ENCODE measurements at regions not wholly inside any gene's neighbourhood (a gene's known extent, or its start where the extent isn't known, plus 50 kb on each side); places are given as distances from the start of the nearest gene placed in this dataset.
"Not testable (repeated sequence)": the region's sequence is repeated elsewhere in the genome, so short reads cannot be mapped to it uniquely, and the experiment has no call there.

DNA sequence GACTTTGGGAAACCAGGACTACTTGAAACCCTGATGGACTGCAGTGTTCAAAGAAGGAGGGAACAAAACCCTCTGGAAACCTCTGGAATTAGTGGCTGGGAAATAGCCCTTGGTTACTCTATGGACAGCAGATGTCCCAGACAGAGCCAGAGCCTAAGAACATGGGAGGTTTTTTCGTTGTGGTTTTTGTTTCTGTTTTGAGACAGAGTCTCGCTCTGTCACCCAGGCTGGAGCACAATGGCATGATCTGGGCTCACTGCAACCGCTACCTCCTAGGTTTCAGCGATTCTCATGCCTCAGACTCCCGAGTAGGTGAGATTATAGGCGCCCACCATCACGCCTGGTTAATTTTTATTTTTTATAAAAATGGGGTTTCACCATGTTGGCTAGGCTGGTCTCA lies 1378.7 kb downstream of the AACS start:
- Mint-ChIP-seq H3K9me3 (peaks cover 4% of the 10 kb centered on the region), H3K4me1 (peaks cover 3% of the 10 kb centered on the region), H3K36me3 (no peaks in the 10 kb centered on the region), H3K27ac (no peak overlapping the region), H3K27me3 (ENCODE audit: insufficient read depth, low read depth) (peaks cover 9% of the 10 kb centered on the region), H3K4me3 (no peak overlapping the region)
- no peaks in the 10 kb centered on the region for H4K20me1 ChIP-seq (ENCODE audit: low read depth)
- H3K79me2 ChIP-seq (ENCODE audit: low read depth), result no peaks in the 10 kb centered on the region
- TF ChIP-seq CTCF (IDR thresholded peaks at IDR 0.05), result no peak
- no peak for TF ChIP-seq EZH2 (IDR thresholded peaks at IDR 0.05)
- no peak for TF ChIP-seq EZH2phosphoT487 (IDR thresholded peaks at IDR 0.05)
- no peaks in the 10 kb centered on the region for H3K9me3 ChIP-seq (ENCODE audit: low read depth)
- H3K9ac ChIP-seq, result no peak overlapping the region
- no peak overlapping the region for H3K4me3 ChIP-seq
- no peaks in the 10 kb centered on the region for H3K27me3 ChIP-seq
- H3K4me2 ChIP-seq, result no peak overlapping the region
- no peak overlapping the region for H3K27ac ChIP-seq
- no peaks in the 10 kb centered on the region for H3F3A ChIP-seq (ENCODE audit: low read depth)
- H3K36me3 ChIP-seq, result no peaks in the 10 kb centered on the region
- H3K4me1 ChIP-seq, result no peaks in the 10 kb centered on the region
- H2AFZ ChIP-seq (replicated peaks), result no peak overlapping the region
- DNase-seq (ENCODE audit: low spot score), result no peak

DNA sequence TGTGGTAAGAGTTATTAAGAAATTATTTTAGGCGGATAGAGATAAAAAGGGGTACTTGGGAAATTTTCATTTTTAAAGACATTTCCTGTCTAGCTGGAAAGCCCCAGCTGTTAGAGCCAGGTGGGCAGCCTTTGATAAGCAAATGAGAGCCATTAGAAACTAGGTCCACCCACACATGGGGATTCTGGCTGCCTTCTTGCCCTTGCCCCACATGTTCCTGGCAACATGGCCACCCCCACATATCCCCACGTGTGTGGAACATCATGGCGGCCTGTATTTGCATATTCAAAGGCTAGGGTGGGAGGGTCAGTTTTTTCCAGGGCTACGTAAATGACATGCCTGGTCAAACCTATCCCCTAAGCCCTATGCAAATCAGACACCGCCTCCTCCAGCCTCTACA lies 1382.1 kb downstream of the AACS start:
- DNase-seq (ENCODE audit: low spot score), result no peak
- H3K4me1 Mint-ChIP-seq, result peaks cover 6% of the 10 kb centered on the region
- H3K27ac Mint-ChIP-seq, result no peak overlapping the region
- no peak overlapping the region for H3K4me3 Mint-ChIP-seq
- H3K79me2 ChIP-seq (ENCODE audit: low read depth), result no peaks in the 10 kb centered on the region
- no peak overlapping the region for H3K9ac ChIP-seq
- no peak overlapping the region for H2AFZ ChIP-seq (replicated peaks)
- H3K4me2 ChIP-seq, result no peak overlapping the region
- no peaks in the 10 kb centered on the region for H3K27me3 ChIP-seq
- peaks cover 13% of the 10 kb centered on the region for H3K27me3 Mint-ChIP-seq (ENCODE audit: insufficient read depth, low read depth)
- no peaks in the 10 kb centered on the region for H3F3A ChIP-seq (ENCODE audit: low read depth)
- no peaks in the 10 kb centered on the region for H3K4me1 ChIP-seq
- TF ChIP-seq EZH2 (IDR thresholded peaks at IDR 0.05) (no peak), CTCF (IDR thresholded peaks at IDR 0.05) (no peak), EZH2phosphoT487 (IDR thresholded peaks at IDR 0.05) (no peak)
- no peaks in the 10 kb centered on the region for H3K9me3 ChIP-seq (ENCODE audit: low read depth)
- no peaks in the 10 kb centered on the region for H4K20me1 ChIP-seq (ENCODE audit: low read depth)
- no peaks in the 10 kb centered on the region for H3K36me3 ChIP-seq
- no peaks in the 10 kb centered on the region for H3K36me3 Mint-ChIP-seq
- H3K4me3 ChIP-seq, result no peak overlapping the region
- peaks cover 4% of the 10 kb centered on the region for H3K9me3 Mint-ChIP-seq
- no peak overlapping the region for H3K27ac ChIP-seq

DNA sequence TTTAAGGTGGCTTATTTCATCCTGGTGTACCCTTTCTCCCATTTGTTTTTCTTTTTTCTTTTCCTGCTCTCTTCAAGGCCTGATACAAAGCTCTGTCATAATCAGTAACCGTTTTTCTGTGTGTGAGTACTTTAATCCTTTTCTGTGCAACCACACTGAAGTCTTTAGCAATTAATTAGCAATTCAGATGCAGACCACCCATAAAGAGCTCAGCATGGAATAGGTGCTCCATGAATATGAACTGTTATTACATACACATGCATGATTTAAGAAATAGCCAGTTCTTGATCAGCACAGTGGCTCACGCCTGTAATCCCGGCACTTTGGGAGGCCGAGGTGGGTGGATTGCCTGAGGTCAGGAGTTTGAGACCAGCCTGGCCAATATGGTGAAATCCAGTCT lies 1386.6 kb downstream of the AACS start:
- H3K79me2 ChIP-seq (ENCODE audit: low read depth), result no peaks in the 10 kb centered on the region
- no peaks in the 10 kb centered on the region for H3K9me3 ChIP-seq (ENCODE audit: low read depth)
- H2AFZ ChIP-seq (replicated peaks), result no peak overlapping the region
- no peak overlapping the region for H3K9ac ChIP-seq
- peaks cover 11% of the 10 kb centered on the region for H3K27me3 Mint-ChIP-seq (ENCODE audit: insufficient read depth, low read depth)
- no peaks in the 10 kb centered on the region for H3K36me3 ChIP-seq
- no peak overlapping the region for H3K4me2 ChIP-seq
- H3K36me3 Mint-ChIP-seq, result no peaks in the 10 kb centered on the region
- H3F3A ChIP-seq (ENCODE audit: low read depth), result no peaks in the 10 kb centered on the region
- H3K4me3 ChIP-seq, result no peak overlapping the region
- H3K4me3 Mint-ChIP-seq, result no peak overlapping the region
- H3K4me1 Mint-ChIP-seq, result peaks cover 23% of the 10 kb centered on the region
- TF ChIP-seq EZH2phosphoT487 (IDR thresholded peaks at IDR 0.05) (no peak), EZH2 (IDR thresholded peaks at IDR 0.05) (no peak), CTCF (IDR thresholded peaks at IDR 0.05) (no peak)
- H3K27me3 ChIP-seq, result no peaks in the 10 kb centered on the region
- no peaks in the 10 kb centered on the region for H4K20me1 ChIP-seq (ENCODE audit: low read depth)
- H3K9me3 Mint-ChIP-seq, result no peaks in the 10 kb centered on the region
- peaks cover 16% of the 10 kb centered on the region for H3K4me1 ChIP-seq
- no peak for DNase-seq (ENCODE audit: low spot score)
- H3K27ac Mint-ChIP-seq, result no peak overlapping the region
- no peak overlapping the region for H3K27ac ChIP-seq

DNA sequence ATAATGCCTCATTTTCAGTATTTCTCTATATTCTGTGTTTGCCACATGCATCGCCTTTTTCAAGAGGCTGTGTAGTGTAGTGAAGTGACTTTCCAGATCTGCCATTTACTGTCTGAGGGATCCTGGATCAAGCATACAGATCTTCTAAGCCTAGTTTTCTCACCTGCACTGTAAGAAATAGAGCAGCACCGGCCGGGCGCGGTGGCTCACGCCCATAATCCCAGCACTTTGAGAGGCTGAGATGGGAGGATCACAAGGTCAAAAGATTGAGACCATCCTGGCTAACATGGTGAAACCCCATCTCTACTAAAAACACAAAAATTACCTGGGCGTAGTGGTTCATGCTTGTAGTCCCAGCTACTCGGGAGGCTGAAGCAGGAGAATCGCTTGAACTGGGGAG lies 1387.5 kb downstream of the AACS start:
- H3K4me1 Mint-ChIP-seq, result peaks cover 23% of the 10 kb centered on the region
- not testable (repeated sequence) for H3K4me3 ChIP-seq; H3K9me3 ChIP-seq (ENCODE audit: low read depth); H3K27ac ChIP-seq; H3K4me3 Mint-ChIP-seq; H3K36me3 Mint-ChIP-seq; H3K27ac Mint-ChIP-seq; H3F3A ChIP-seq (ENCODE audit: low read depth); H3K27me3 ChIP-seq; DNase-seq (ENCODE audit: low spot score); H3K9me3 Mint-ChIP-seq; H3K36me3 ChIP-seq; H2AFZ ChIP-seq (replicated peaks); H3K9ac ChIP-seq; H3K4me2 ChIP-seq; H3K79me2 ChIP-seq (ENCODE audit: low read depth); H4K20me1 ChIP-seq (ENCODE audit: low read depth)
- peaks cover 11% of the 10 kb centered on the region for H3K27me3 Mint-ChIP-seq (ENCODE audit: insufficient read depth, low read depth)
- peaks cover 16% of the 10 kb centered on the region for H3K4me1 ChIP-seq
